SK-N-SH treated with all-trans-retinoic acid at 6 μM for 48 hours (cell line): ENCODE measurements at regions not wholly inside any gene's neighbourhood (a gene's known extent, or its start where the extent isn't known, plus 50 kb on each side); places are given as distances from the start of the nearest gene placed in this dataset.

Experiments used
- BACH2 ChIP-seq: fragments of 250-450 bp; sonication (Bioruptor Pico); IDR thresholded peaks from 2 replicates; pipeline ENCODE4 v1.9.0; 2021; ENCODE audit warnings: mild to moderate bottlenecking, borderline replicate concordance
- RARB ChIP-seq: fragments of 250-450 bp; sonication (Bioruptor Pico); IDR thresholded peaks from 2 replicates; pipeline ENCODE4 v1.8.0; 2021; ENCODE audit warnings: mild to moderate bottlenecking, moderate library complexity
- ZC3H10 ChIP-seq: fragments of 250-450 bp; sonication (Bioruptor Pico); IDR thresholded peaks from 2 replicates; pipeline ENCODE4 v1.5.1; 2021; ENCODE audit warnings: mild to moderate bottlenecking, moderate library complexity
- ZFP3 ChIP-seq: fragments of 250-450 bp; sonication (Bioruptor Pico); IDR thresholded peaks from 2 replicates; pipeline ENCODE4 v1.5.0; 2020; ENCODE audit warnings: mild to moderate bottlenecking, moderate library complexity
- ZNF8 ChIP-seq: fragments of 450-650 bp; formaldehyde crosslinking; IDR thresholded peaks from 2 replicates; pipeline ENCODE4 v1.5.0; 2020; ENCODE audit warnings: mild to moderate bottlenecking, moderate library complexity

DNA sequence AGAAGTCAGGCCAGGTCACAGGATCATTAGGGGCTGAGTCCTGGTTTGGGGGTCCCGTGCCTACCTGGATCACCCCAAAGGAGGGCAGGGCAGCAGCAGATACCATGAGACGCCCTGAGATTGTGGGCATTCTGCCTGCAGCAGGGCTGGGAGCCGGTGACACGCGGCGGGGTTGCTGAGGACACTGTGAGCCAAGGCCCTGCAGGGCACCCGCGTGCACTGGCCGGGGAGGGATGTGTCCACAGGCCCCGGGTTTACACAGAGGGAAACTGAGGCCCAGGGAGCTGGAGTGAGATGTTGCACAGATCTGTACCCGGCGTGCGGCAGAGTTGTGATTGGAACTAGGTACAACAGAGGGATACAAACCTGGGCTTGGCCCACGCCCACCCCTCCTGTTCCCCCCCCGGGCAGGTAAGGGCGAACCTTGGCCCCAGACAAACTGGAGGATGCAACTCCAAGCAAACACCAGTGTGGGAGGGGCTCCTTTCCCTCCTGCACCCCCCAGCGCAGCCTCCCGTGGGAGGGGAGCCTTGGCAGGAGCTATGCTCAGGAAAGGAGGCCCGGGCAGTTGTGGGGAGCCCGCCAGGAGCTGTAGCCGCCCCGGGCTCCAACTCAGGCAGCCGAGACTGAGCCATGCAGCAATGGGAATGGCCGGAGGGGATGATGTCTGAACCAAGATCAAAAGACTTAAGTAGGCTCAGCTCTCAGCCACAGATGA, 91.3 kb downstream of the ENGASE start:
- TF ChIP-seq ZNF8 (no peak), ZC3H10 (CRISPR knock-in tag) (no peak), RARB (no peak), ZFP3 (CRISPR knock-in tag) (no peak), BACH2 (CRISPR knock-in tag) (no peak)
